Activated CD4-positive, CD25-positive, alpha-beta regulatory T cell (primary cell): ENCODE measurements at regions not wholly inside any gene's neighbourhood (a gene's known extent, or its start where the extent isn't known, plus 50 kb on each side); places are given as distances from the start of the nearest gene placed in this dataset.

Experiments used
- DNase-seq, 4 experiments: peaks; one replicate each; lab custom pipeline; 2025; lab: John Stamatoyannopoulos, UW

GRCh38 chr4:167290678-167291077, 56.4 kb upstream of the SPOCK3 start:
- DNase-seq, result no peak

- DNase-seq, result no peak
These were observed 74.6 kb upstream of the SPOCK3 start for GRCh38 chr4:167308876-167309275.

- DNase-seq, result no peak
These were observed 87.0 kb upstream of the SPOCK3 start for GRCh38 chr4:167321299-167321698.

GRCh38 chr4:167339781-167340180, 105.5 kb upstream of the SPOCK3 start:
- no peak for DNase-seq

- DNase-seq, result no peak
These were observed 125.4 kb upstream of the SPOCK3 start for GRCh38 chr4:167359711-167360110.

- DNase-seq, result no peak
These were observed 145.0 kb upstream of the SPOCK3 start for GRCh38 chr4:167379076-167379835.

GRCh38 chr4:167380964-167381363, 146.7 kb upstream of the SPOCK3 start:
- DNase-seq, result no peak

- DNase-seq, result no peak
These were observed 149.0 kb upstream of the SPOCK3 start for GRCh38 chr4:167383291-167383690.

GRCh38 chr4:167397586-167397985, 163.3 kb upstream of the SPOCK3 start:
- no peak for DNase-seq

GRCh38 chr4:167399201-167399600, 164.9 kb upstream of the SPOCK3 start:
- no peak for DNase-seq

GRCh38 chr4:167406181-167406580, 171.9 kb upstream of the SPOCK3 start:
- no peak for DNase-seq

- DNase-seq, result no peak
These were observed 181.2 kb upstream of the SPOCK3 start for GRCh38 chr4:167415461-167415860.

GRCh38 chr4:167419468-167420140, 185.3 kb upstream of the SPOCK3 start:
- DNase-seq, result no peak

GRCh38 chr4:167421201-167421600, 186.9 kb upstream of the SPOCK3 start:
- DNase-seq, result no peak

- no peak for DNase-seq
These were observed 190.3 kb upstream of the SPOCK3 start for GRCh38 chr4:167424341-167425256.

- no peak for DNase-seq
These were observed 193.9 kb upstream of the SPOCK3 start for GRCh38 chr4:167428156-167428555.

- no peak for DNase-seq
These were observed 197.1 kb upstream of the SPOCK3 start for GRCh38 chr4:167431371-167431770.

- DNase-seq, result no peak
These were observed 201.5 kb upstream of the SPOCK3 start for GRCh38 chr4:167435786-167436185.

GRCh38 chr4:167443841-167444240, 209.5 kb upstream of the SPOCK3 start:
- no peak for DNase-seq

- no peak for DNase-seq
These were observed 218.7 kb upstream of the SPOCK3 start for GRCh38 chr4:167452922-167453430.

GRCh38 chr4:167456619-167457018, 222.3 kb upstream of the SPOCK3 start:
- no peak for DNase-seq

GRCh38 chr4:167469436-167469835, 235.1 kb upstream of the SPOCK3 start:
- no peak for DNase-seq
